PC-9 (cell line): ENCODE measurements at regions not wholly inside any gene's neighbourhood (a gene's known extent, or its start where the extent isn't known, plus 50 kb on each side); places are given as distances from the start of the nearest gene placed in this dataset.

ENCODE experiments used
- EZH2 ChIP-seq: fragments of 200-600 bp; sonication (generic); IDR thresholded peaks from 2 replicates; pipeline ENCODE4 v1.8.0; 2017; ENCODE audit warnings: antibody characterized with exemption, low read depth
- TF ChIP-seq, protein P1 (sequence below): fragments of 200-600 bp; sonication (generic); conservative IDR thresholded peaks from 2 replicates; pipeline ENCODE4 v1.6.1; 2017; ENCODE audit warnings: mixed run types, antibody characterized with exemption, mild to moderate bottlenecking, moderate library complexity

DNA sequence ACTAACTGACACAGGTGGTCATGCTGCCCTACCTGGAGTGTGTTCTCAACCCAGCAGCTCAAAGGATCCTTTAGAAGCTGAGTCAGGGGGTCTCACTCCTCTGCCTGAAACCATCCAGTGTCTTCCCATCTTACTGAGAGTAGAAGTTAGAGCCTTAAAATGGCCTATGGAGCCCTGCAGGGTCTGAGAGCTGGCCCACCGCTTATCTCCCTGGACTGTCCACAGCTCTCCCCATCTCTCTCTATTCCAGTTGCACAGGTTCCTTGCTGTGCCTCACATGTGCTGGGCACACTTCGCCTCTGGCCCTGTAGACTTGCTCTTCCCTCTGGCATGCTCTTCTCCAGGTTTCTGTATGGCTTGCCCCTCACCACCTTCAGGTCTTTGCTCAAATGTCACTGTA is 148.6 kb upstream of the CACNA1E start:
- TF ChIP-seq, protein P1, sequence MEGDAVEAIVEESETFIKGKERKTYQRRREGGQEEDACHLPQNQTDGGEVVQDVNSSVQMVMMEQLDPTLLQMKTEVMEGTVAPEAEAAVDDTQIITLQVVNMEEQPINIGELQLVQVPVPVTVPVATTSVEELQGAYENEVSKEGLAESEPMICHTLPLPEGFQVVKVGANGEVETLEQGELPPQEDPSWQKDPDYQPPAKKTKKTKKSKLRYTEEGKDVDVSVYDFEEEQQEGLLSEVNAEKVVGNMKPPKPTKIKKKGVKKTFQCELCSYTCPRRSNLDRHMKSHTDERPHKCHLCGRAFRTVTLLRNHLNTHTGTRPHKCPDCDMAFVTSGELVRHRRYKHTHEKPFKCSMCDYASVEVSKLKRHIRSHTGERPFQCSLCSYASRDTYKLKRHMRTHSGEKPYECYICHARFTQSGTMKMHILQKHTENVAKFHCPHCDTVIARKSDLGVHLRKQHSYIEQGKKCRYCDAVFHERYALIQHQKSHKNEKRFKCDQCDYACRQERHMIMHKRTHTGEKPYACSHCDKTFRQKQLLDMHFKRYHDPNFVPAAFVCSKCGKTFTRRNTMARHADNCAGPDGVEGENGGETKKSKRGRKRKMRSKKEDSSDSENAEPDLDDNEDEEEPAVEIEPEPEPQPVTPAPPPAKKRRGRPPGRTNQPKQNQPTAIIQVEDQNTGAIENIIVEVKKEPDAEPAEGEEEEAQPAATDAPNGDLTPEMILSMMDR = no peak
- TF ChIP-seq EZH2 = no peak
